B cell (primary cell): ENCODE measurements at regions not wholly inside any gene's neighbourhood (a gene's known extent, or its start where the extent isn't known, plus 50 kb on each side); places are given as distances from the start of the nearest gene placed in this dataset.

Source experiments
- ATAC-seq: fragments of 200-7000 bp; cut with Tn5 transposase; one replicate; pipeline ENCODE4 v1.10.0; 2021; ENCODE audit warnings: low read depth, mild to moderate bottlenecking, moderate number of reproducible peaks, moderate library complexity
- CTCF ChIA-PET: fragments of 350-600 bp; sonication (Branson Sonifier 250); formaldehyde crosslinking; loops from one replicate; lab custom pipeline; 2021; ENCODE audit warnings: antibody characterized with exemption, inconsistent platforms; lab: Charles Lee
- POLR2A ChIA-PET: fragments of 350-600 bp; sonication (Branson Sonifier 250); formaldehyde crosslinking; loops from one replicate; lab custom pipeline; 2021; ENCODE audit warnings: antibody characterized with exemption; lab: Charles Lee
- DNase-seq: peaks from one replicate; pipeline ENCODE4 v3.0.0; 2013
- H2AFZ ChIP-seq: 2 replicates; pipeline ENCODE4 v1.6.1; 2012; ENCODE audit warnings: mild to moderate bottlenecking, low read depth, low read length; ENCODE audit not compliant: insufficient read depth, poor library complexity, severe bottlenecking
- H3K27ac ChIP-seq, 2 donors: 1 replicate in 1 of 2; 2 replicates in 1 of 2; pipeline ENCODE4 v1.5.1; 2012 to 2013; ENCODE audit warnings: low read length in 2 of 2, mild to moderate bottlenecking in 2 of 2, moderate library complexity in 1 of 2
- H3K27me3 ChIP-seq, 4 experiments: fragments of 200-600 bp in 1 of 4; sonication (generic) in 1 of 4; replicated peaks in 1 of 4; 1 replicate in 2 of 4; 2 replicates in 2 of 4; pipeline versions ENCODE4 v1.6.1 to v1.7.0; 2013 to 2016; ENCODE audit warnings: low read length in 3 of 4, mild to moderate bottlenecking in 2 of 4, mixed read lengths in 1 of 4, moderate library complexity in 1 of 4; ENCODE audit not compliant: insufficient read depth in 4 of 4, control insufficient read depth in 3 of 4; ENCODE audit errors: control extremely low read depth in 1 of 4
- H3K36me3 ChIP-seq, 2 experiments: replicated peaks in 1 of 2; 1 replicate in 1 of 2; 2 replicates in 1 of 2; pipeline versions ENCODE4 v1.6.1 to v1.7.1; 2013; ENCODE audit warnings: low read length in 1 of 2; ENCODE audit not compliant: insufficient read depth in 2 of 2, control insufficient read depth in 1 of 2; ENCODE audit errors: control extremely low read depth in 1 of 2, extremely low read depth in 1 of 2
- H3K4me1 ChIP-seq, 2 donors: fragments of 200-600 bp in 1 of 2; sonication (generic) in 1 of 2; 1 replicate in 1 of 2; 2 replicates in 1 of 2; pipeline versions ENCODE4 v1.5.1 to v1.6.1; 2013 to 2017; ENCODE audit warnings: low read length in 2 of 2; ENCODE audit not compliant: control insufficient read depth in 2 of 2, insufficient read depth in 2 of 2
- H3K4me2 ChIP-seq: replicated peaks from 2 replicates; pipeline ENCODE3; 2012; ENCODE audit warnings: mild to moderate bottlenecking, low read depth, low read length; ENCODE audit not compliant: poor library complexity, severe bottlenecking
- H3K4me3 ChIP-seq, 5 experiments: fragments of 200-600 bp in 1 of 5; sonication (generic) in 1 of 5; 1 replicate in 3 of 5; 2 replicates in 2 of 5; pipeline versions ENCODE4 v1.5.1 to v1.7.0; 2011 to 2016; ENCODE audit warnings: low read length in 4 of 5, mild to moderate bottlenecking in 4 of 5, low read depth in 2 of 5, control low read depth in 1 of 5, moderate library complexity in 1 of 5; ENCODE audit not compliant: insufficient read depth in 1 of 5; ENCODE audit errors: control extremely low read depth in 1 of 5, extremely low read depth in 1 of 5
- H3K79me2 ChIP-seq: fragments of 200-600 bp; sonication (generic); one replicate; pipeline ENCODE4 v1.6.0; 2016; ENCODE audit warnings: low read length; ENCODE audit not compliant: control insufficient read depth, insufficient read depth
- H3K9ac ChIP-seq: fragments of 200-600 bp; sonication (generic); 2 replicates; pipeline ENCODE4 v1.6.1; 2017; ENCODE audit warnings: mild to moderate bottlenecking, low read length, moderate library complexity
- H3K9me3 ChIP-seq, 3 donors: one replicate each; pipeline versions ENCODE4 v1.6.1 to v1.7.1; 2013; ENCODE audit warnings: low read length in 2 of 3; ENCODE audit not compliant: control insufficient read depth in 2 of 3, insufficient read depth in 1 of 3; ENCODE audit errors: control extremely low read depth in 1 of 3
- H4K20me1 ChIP-seq: 2 replicates; pipeline ENCODE4 v1.6.0; 2012; ENCODE audit warnings: mild to moderate bottlenecking, low read length; ENCODE audit not compliant: insufficient read depth, control insufficient read depth, poor library complexity, severe bottlenecking
- H3K27ac Mint-ChIP-seq: one replicate; pipeline ENCODE4 v1.8.0; 2021; ENCODE audit warnings: mixed read lengths
- H3K27me3 Mint-ChIP-seq: one replicate; pipeline ENCODE4 v1.8.0; 2021; ENCODE audit warnings: mixed read lengths
- H3K4me1 Mint-ChIP-seq: one replicate; pipeline ENCODE4 v1.8.0; 2021; ENCODE audit warnings: mixed read lengths
- H3K4me3 Mint-ChIP-seq: one replicate; pipeline ENCODE4 v1.8.0; 2021; ENCODE audit warnings: mixed read lengths
- H3K9me3 Mint-ChIP-seq: one replicate; pipeline ENCODE4 v1.8.0; 2022; ENCODE audit warnings: mixed read lengths; ENCODE audit not compliant: insufficient read depth
- EZH2 ChIP-seq: IDR thresholded peaks from 2 replicates; pipeline ENCODE4 v1.6.1; 2012; ENCODE audit warnings: borderline replicate concordance, low read depth, mild to moderate bottlenecking, moderate library complexity, low read length; ENCODE audit not compliant: insufficient read depth, poor library complexity, severe bottlenecking
- WGBS: methylation state at CpG from one replicate; pipeline ENCODE4 v1.1.5; 2013; ENCODE audit warnings: missing lambda C conversion rate; ENCODE audit not compliant: insufficient coverage; 5-methylcytosine and 5-hydroxymethylcytosine counted together
- intact Hi-C: fragments of 100-400 bp; cut with micrococcal nuclease; formaldehyde crosslinking; loops from one replicate; pipeline ENCODE4 v1.10.0; 2022
- TF ChIP-seq, protein P1 (sequence below): fragments of 200-600 bp; IDR thresholded peaks from one replicate; pipeline ENCODE4 v1.8.0; 2022; ENCODE audit warnings: antibody characterized with exemption, mild to moderate bottlenecking

DNA sequence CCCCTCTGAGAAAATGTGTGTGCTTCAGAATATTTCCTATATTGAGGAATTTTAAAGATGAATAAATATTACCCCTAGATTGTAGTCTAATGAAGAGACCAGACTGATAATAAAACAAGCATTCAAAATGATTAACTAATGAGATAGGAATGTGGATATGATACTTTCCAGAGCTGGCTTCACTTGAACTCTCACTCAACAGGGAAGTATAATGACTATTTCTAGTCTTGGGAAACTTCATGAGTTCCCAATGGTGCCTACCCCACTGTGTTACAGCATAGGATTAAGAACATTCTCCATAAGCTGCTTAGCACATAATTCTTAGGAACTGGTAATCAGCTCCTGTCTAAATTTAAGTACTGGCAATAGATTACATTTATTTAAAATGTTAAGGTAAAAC is 261.5 kb upstream of the ZNF385D start:
- Histone ChIP-seq H3K9ac (no peak overlapping the region), H3K27me3 (no peaks in the 10 kb centered on the region), H2AFZ (no peak overlapping the region), H3K36me3 (no peaks in the 10 kb centered on the region), H4K20me1 (no peaks in the 10 kb centered on the region), H3K4me3 (no peak overlapping the region), H3K27ac (no peak overlapping the region), H3K79me2 (no peaks in the 10 kb centered on the region), H3K4me2 (no peak overlapping the region), H3K4me1 (no peaks in the 10 kb centered on the region), H3K9me3 (peaks cover 0 to 4% (median 0%) of the 10 kb centered on the region in 3 donors)
- ChIA-PET POLR2A (no interaction called here), CTCF (no interaction called here)
- Mint-ChIP-seq H3K4me1 (no peaks in the 10 kb centered on the region), H3K27me3 (no peaks in the 10 kb centered on the region), H3K27ac (no peak overlapping the region), H3K9me3 (peaks cover 2% of the 10 kb centered on the region), H3K4me3 (no peak overlapping the region)
- DNase-seq (no peak), ATAC-seq (no peak)
- TF ChIP-seq EZH2: no peak
- TF ChIP-seq, protein P1, sequence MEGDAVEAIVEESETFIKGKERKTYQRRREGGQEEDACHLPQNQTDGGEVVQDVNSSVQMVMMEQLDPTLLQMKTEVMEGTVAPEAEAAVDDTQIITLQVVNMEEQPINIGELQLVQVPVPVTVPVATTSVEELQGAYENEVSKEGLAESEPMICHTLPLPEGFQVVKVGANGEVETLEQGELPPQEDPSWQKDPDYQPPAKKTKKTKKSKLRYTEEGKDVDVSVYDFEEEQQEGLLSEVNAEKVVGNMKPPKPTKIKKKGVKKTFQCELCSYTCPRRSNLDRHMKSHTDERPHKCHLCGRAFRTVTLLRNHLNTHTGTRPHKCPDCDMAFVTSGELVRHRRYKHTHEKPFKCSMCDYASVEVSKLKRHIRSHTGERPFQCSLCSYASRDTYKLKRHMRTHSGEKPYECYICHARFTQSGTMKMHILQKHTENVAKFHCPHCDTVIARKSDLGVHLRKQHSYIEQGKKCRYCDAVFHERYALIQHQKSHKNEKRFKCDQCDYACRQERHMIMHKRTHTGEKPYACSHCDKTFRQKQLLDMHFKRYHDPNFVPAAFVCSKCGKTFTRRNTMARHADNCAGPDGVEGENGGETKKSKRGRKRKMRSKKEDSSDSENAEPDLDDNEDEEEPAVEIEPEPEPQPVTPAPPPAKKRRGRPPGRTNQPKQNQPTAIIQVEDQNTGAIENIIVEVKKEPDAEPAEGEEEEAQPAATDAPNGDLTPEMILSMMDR: no peak
- intact Hi-C loops: no loop called here

DNA sequence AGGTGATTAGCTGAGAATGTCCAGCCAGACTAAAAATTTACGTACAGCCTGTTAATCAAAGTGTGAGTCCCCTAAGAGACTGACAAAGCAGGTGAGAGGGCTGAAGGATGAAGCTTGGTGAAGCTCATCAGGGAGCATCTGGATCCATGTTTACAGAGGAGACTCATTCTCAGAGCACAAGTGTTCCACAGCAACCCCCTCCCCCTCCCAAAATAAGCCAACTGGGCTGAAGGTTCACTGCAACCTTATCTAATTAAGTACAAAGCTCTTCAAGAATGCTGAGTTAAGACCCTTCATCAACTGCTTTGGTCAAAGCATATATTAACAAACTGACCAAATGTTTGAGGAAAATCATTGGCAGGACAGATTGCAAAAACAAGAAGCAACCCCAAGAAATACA is 262.6 kb upstream of the ZNF385D start:
- no peaks in the 10 kb centered on the region for H3K4me1 Mint-ChIP-seq
- H2AFZ ChIP-seq: no peak overlapping the region
- H3K9me3 Mint-ChIP-seq: peaks cover 2% of the 10 kb centered on the region
- no peaks in the 10 kb centered on the region for H3K36me3 ChIP-seq
- H4K20me1 ChIP-seq: no peaks in the 10 kb centered on the region
- ATAC-seq: no peak
- H3K4me3 ChIP-seq: no peak overlapping the region
- H3K9ac ChIP-seq: no peak overlapping the region
- POLR2A ChIA-PET: no interaction called here
- WGBS: no CpG with 5 or more reads among the region's 1 CpG
- DNase-seq: no peak
- TF ChIP-seq, protein P1: no peak
- TF ChIP-seq EZH2: no peak
- H3K27ac ChIP-seq: no peak overlapping the region
- H3K27me3 ChIP-seq: no peaks in the 10 kb centered on the region
- H3K79me2 ChIP-seq: no peaks in the 10 kb centered on the region
- no peaks in the 10 kb centered on the region for H3K9me3 ChIP-seq
- no peak overlapping the region for H3K4me2 ChIP-seq
- intact Hi-C loops: no loop called here
- no peaks in the 10 kb centered on the region for H3K27me3 Mint-ChIP-seq
- H3K4me3 Mint-ChIP-seq: no peak overlapping the region
- CTCF ChIA-PET: no interaction called here
- no peaks in the 10 kb centered on the region for H3K4me1 ChIP-seq
- H3K27ac Mint-ChIP-seq: no peak overlapping the region
